ENCODE measurements at regions not wholly inside any gene's neighbourhood (a gene's known extent, or its start where the extent isn't known, plus 50 kb on each side); places are given as distances from the start of the nearest gene placed in this dataset.

GRCh38 chr11:104594228-104594958, 303.9 kb downstream of the CASP12 start:
- DNase-seq (ENCODE audit: low spot score), result no peak

GRCh38 chr11:104588970-104589369, 309.3 kb downstream of the CASP12 start:
- DNase-seq (ENCODE audit: low spot score), result no peak

DNA sequence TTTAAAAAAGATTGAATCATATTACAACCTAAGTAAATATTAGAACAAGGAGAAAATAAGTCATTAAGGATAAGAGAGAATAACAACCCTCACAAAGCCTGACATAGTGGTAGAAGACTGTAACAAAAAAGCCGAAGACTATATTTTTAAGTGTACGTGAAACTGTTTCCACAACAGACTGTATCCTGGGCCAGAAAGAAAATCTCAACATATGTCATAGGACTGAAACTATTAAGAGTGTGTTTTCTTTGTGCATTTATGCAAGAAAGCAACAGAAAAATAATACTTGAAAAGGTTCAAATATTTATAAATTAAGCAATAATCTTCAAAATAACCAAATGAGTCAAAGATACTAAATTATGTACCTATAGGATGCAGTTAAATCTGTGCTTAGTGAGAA, 309.8 kb downstream of the CASP12 start:
- DNase-seq (ENCODE audit: low spot score), result no peak

DNA sequence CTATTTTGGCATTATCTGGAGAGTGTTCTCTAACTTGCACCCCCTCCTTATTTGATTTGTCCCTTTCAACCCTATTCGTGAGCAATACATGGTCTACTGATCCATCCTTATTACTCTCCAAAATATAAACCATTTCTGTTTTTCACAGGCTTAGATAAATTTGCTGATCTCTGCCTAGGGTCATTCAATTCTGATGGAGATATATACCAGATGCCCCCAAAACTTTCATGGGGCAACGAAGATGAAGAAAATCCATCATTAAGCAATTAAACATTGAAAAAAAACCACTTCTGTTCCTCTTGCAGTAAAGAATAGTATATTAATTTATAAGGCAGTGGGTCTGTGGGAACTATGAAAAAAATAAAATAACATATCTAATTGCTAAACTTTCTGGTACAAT, 313.4 kb downstream of the CASP12 start:
- DNase-seq (ENCODE audit: low spot score), result no peak

- no peak for DNase-seq (ENCODE audit: low spot score)
Measured at GRCh38 chr11:104583857-104584256, 314.4 kb downstream of the CASP12 start.

DNA sequence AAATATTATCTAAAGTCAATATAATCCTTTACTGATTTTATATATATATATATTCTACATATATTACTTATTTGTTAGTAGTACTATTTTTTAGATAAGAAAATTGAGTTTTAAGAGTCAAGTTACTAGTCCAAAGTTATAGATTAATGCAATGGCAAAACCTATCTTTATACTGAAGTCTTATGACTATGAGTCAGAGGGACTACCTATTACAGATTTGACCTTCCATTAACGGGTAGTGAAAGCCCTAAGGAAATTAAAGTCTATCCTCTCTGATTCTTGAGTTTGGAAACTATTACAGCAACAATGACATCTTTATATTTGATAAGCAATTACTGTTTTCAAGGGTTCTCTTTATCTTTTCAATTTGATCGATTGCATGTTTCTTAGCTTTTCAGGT, 315.8 kb downstream of the CASP12 start:
- DNase-seq (ENCODE audit: low spot score), result no peak

DNA sequence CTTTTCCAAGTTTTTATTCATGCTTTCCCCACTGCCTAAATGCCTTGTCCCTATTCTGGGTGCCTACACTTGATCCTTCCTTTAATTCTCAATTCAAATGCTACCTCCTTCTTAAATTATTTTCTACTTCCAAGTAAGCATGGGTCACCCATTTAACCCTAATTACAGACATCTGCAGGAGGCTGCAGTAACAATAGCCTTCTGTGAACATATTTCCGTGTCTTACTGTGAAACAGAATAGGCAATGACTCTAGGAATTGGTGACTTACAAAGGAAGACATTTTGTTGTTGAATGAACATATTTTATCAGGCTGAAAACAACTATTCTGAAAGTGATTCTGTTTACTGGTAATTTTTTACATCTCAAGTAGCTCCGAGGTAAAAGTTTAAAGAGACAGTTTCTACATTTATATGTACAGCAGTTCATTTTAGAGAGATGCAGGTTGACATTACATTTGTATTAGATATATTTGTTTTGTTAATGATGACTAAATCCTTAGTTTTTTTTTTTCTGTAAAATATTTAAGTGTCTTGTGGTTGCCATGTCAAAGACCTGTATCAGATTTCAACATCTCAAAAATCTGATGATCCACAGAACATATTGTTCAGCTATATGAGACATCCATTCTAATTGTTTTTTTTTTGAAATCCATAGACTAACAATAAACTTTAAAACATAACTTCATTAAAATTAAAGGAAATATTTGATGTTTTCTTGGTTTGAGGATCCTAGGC, 316.8 kb downstream of the CASP12 start:
- no peak for DNase-seq (ENCODE audit: low spot score)

- no peak for DNase-seq (ENCODE audit: low spot score)
Measured at GRCh38 chr11:104573441-104573990, 324.7 kb downstream of the CASP12 start.

- DNase-seq (ENCODE audit: low spot score), result no peak
Measured at GRCh38 chr11:104572279-104572678, 326.0 kb downstream of the CASP12 start.

DNA sequence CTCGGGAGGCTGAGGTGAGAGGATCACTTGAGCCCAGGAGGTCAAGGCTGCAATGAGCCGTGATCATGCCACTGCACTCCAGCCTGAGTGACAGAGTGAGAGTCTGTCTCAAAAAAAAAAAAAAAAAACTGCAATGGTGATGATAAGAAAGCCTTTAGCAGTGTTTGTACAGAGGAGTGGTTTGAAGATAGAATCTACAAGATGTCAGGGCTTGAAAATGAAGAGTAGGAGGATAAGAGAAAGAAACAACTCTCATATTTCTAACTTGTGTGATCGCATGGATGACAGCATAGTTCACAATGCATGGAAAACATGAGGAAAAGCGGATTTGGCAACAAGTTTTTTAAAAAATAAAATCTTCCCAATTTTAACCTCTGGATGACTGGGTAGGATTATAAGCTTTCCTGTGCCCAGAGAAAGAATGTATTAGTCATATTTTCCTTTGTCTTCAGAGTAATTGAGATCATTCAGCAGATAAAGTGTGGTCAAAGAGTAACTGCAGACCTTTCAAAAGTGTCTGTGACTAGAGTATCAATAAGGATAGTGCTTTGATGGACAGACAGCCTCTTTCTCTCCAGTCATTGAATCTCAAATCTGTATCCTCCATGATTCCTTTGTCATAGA, 328.1 kb downstream of the CASP12 start:
- DNase-seq (ENCODE audit: low spot score), result no peak

GRCh38 chr11:104565583-104565961, 332.7 kb downstream of the CASP12 start:
- no peak for DNase-seq (ENCODE audit: low spot score)

- no peak for DNase-seq (ENCODE audit: low spot score)
Measured at GRCh38 chr11:104564921-104565582, 333.2 kb downstream of the CASP12 start.

GRCh38 chr11:104556606-104557301, 341.5 kb downstream of the CASP12 start:
- DNase-seq (ENCODE audit: low spot score), result no peak

- no peak for DNase-seq (ENCODE audit: low spot score)
Measured at GRCh38 chr11:104549019-104549418, 349.2 kb downstream of the CASP12 start.

GRCh38 chr11:104547996-104548661, 350.1 kb downstream of the CASP12 start:
- DNase-seq (ENCODE audit: low spot score), result no peak

- no peak for DNase-seq (ENCODE audit: low spot score)
Measured at GRCh38 chr11:104546501-104546900, 351.8 kb downstream of the CASP12 start.

- no peak for DNase-seq (ENCODE audit: low spot score)
Measured at GRCh38 chr11:104541701-104542100, 356.6 kb downstream of the CASP12 start.

GRCh38 chr11:104538313-104538712, 359.9 kb downstream of the CASP12 start:
- no peak for DNase-seq (ENCODE audit: low spot score)

DNA sequence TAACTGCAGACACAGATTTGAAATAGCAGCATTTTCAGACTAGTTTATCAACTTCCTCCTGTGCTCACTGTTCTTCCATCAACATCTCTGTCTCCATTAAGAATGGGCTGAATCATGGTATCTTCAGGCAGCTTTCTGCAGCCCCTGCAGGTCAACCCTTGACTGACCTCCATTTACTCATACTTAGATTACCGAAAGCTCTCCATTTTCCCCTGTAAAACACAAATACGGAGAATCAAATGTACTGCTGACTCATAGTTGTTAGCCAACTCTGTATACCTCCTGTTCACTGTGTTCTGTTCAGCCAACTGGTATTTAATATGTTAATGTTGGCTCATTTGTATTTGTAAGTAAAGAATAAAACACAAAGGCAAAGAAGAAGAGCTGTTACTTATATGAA, 364.0 kb downstream of the CASP12 start:
- no peak for DNase-seq (ENCODE audit: low spot score)

DNA sequence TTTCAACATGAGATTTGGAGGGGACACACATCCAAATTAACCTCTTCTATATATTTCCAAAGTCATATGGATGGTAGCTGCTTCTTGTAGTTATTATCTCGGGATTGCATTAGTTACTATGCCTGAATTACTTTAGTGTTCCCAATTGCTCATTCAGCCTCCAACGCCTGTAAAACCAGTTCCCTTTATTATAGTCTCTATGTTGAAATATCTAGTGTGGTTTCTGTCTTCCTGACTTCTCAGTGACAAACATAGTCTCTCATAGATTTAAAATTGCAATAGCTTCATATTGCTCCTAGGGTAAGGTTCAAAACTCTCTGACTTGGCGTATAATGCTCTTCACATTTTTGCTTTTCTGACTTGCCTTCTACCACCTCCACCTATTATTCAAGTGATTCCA, 366.4 kb downstream of the CASP12 start:
- no peak for DNase-seq (ENCODE audit: low spot score)

GRCh38 chr11:104531075-104531474, 367.1 kb upstream of the PDGFD start:
- peak; percentile 25 for DNase-seq (ENCODE audit: low spot score)
